HG03103 (cell line): ENCODE measurements at regions not wholly inside any gene's neighbourhood (a gene's known extent, or its start where the extent isn't known, plus 50 kb on each side); places are given as distances from the start of the nearest gene placed in this dataset.

ENCODE experiments used
- ATAC-seq: cut with Tn5 transposase; IDR thresholded peaks from one replicate; pipeline ENCODE4 v1.9.1; 2021; ENCODE audit warnings: low read depth; ENCODE audit not compliant: unreplicated experiment

DNA sequence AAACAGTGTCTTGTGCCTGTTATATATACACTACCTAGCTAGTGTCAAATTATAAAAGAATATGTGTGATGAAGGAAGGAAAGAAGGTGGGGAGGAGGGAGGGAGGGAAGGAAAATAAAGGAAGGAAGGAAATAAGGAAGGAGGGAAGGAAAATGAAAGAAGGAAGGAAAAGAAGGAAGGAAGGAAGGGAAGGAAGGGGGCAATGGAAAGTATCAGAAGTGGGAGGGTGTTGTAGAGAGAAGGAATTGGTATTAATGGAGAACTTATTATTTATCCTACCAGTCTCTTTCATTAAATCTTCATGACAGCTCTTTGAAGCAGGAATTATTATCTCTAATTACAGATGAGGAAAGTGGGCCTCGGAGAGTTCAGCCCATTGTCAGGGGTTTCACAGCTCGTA, 202.4 kb downstream of the SAMD5 start:
- ATAC-seq, result no peak

DNA sequence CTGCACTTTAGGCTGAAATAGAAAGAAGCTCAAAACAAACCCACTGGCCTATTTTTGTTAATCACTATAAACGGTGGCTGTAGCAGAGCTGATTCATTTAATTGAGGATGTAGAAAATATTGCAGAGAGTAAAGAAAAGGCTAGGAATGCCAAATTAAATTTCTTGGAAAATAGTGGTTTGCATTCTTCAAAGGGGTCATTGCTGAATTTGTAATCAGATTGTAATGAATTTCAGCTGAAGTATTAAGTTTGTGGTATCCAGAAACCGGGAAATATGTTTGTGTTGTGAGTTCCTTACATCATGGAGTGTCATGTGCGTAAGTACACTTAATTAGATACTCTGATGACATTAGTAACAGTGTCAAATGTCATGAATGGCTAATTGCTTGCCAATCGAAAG, 203.0 kb downstream of the SAMD5 start:
- no peak for ATAC-seq

DNA sequence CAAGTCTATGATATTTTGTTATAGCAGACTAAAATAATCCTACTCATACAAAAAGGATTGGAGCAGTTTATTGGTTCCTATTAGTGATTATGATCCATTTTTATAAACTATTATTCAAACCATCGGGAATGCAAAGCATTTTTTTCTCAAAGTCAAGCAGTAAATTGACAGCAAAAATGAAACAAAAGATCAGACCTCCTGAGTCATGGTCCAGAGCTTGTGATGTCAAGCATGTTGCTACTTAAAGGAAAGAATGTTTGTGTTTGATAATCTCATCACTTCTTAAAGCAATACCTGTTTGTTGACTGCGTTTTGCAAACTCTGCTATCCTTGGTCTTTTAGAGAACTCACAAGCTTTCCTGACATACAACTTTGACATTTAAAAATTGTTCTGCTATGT, 204.4 kb downstream of the SAMD5 start:
- ATAC-seq, result no peak

DNA sequence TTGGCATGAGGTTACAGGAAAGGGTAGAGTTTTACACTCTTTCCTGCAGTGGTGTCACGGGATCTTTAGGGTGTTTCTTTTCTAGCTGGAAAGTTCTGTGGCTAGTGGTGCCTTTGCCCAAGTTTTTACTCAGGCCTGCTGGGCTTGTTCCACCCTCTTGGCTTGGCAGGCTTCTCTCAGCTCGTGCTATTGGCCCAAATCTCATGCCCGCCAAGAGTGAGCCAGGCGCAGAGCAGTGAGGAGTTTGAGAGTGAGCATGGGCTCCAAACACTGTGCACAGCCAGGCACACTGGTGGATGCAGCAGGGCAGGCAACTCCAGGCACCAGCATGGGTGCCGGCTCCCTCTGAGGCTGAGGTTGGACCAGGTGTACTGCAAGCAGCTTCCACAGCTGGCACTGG, 206.5 kb downstream of the SAMD5 start:
- ATAC-seq, result no peak

DNA sequence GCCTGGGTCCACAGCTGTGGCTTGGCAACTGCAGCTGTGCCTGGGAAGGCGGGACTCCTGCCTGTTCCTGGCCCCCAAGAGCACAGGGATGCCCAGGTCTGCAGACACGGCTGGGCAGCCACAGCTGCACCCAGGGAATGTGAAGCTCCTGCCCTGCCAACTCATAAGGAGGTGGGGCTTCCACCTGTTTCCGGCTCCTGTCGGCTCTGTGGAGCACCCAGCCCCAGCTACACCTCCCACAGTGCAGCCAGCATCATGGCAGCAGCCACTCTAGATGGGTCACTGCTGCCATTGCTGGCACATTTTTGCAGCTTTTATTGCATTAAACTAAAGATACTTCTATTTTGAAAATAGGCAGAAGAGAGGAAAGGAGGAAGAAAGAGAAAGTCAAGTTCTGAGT, 207.9 kb downstream of the SAMD5 start:
- ATAC-seq, result no peak

DNA sequence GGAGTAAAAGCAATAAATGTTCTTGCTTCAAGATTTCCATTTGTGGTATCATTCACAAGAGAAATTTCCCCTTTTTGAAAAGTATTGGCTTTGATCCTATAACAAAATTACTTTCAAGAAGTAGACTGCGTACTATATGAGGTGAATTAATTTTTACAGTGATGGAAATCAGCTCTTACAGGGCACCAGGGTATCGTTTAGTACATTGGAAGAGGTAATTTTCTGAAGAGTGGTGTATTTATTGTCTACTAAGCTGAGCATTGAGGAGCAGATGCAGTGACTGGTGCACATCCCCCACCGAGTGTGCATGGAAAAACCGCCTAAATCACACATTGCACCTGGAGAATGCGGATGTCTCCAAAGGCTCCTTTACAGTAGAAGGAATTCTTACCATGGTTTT, 209.5 kb downstream of the SAMD5 start:
- ATAC-seq, result no peak

DNA sequence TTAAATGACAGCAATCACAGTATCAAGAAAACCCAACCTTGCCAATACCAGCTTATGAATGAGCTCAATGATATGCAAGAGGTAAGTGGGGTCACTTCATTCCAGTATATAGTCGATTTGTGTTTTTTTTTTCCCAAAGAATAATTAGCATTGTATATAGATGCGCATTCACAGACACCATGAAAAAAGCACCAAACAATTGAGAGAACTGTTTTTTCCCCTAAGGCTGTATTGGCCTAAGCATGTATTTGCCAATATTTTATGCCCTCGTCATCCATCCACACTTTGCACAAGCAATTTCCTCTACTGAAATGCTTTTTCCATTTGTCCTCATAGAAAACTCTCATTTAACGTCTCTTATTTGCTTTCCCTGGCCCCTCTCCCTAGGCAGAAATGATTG, 213.7 kb downstream of the SAMD5 start:
- no peak for ATAC-seq

DNA sequence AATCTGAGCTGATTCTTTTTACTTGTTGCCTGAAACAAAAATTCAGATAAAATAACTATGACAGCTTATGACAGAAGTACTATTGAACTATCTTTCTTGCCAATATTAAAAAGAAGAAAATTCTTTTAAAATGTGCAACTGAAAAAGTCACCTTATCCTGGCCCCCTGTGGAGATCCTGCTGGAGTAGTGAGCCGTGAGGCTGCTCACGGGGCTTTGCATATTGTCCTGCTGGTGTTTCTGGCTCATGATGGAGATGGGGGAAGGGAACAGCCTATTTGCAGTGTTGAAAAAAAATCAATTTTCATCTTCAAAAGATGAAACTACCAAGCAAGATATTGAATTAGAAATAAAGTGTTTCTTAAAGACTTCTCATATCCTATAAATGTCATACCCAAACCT, 216.0 kb downstream of the SAMD5 start:
- ATAC-seq, result no peak

DNA sequence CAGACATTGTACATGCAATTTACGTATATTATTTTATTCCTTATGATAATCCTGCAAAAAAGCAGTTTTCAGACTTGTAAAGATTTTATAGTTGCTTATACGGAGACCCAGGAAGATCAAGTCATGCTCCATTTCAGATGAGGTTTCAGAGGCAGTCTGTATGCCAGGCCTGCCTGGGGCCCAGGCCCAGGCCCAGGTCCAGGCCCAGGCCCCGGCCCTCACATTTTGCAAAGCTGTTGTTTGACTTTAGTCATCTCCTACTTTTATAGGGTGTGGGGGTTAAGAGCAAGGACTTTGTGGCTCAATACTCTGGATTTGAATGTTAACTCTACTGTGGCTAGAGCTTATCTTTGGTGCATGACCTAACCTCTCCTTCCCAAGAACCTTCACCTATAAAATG, 217.9 kb downstream of the SAMD5 start:
- no peak for ATAC-seq

DNA sequence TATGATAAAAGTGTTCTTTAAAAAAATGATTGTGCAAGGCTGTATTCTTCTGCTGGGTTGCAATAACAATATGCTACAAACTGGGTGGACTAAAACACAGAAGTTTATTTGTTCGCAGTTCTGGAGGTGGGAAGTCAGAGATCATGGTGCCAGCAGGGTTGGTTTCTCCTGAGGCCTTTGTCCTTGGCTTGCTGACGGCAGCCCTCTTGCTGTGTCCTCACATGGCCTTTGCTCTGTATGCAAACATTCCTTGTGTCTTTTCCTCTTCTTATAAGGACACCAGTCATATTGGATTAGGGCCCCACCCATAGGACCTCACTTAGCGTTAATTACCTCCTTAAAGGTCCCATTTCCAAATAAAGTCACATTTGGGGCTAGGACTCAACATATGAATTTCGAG, 220.4 kb downstream of the SAMD5 start:
- ATAC-seq, result no peak

DNA sequence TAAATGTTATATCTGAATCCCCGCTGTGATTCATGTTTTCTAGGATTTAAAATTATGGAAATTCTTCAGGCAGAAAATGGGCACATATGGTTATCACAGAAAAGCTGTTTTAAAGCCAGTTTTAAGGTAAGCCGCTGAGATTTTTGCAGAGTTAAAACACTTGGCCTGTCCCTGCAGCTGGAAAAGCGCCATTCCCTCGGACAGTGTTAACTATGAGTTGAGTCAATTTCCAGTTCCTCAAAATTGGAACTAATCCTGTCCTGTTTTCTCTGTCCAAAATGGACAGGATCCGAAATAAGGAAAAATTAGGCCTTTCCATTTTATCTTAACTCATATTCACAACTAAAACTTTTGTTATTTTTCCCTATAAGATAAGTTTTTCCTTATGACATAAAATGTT, 225.2 kb downstream of the SAMD5 start:
- ATAC-seq, result no peak

DNA sequence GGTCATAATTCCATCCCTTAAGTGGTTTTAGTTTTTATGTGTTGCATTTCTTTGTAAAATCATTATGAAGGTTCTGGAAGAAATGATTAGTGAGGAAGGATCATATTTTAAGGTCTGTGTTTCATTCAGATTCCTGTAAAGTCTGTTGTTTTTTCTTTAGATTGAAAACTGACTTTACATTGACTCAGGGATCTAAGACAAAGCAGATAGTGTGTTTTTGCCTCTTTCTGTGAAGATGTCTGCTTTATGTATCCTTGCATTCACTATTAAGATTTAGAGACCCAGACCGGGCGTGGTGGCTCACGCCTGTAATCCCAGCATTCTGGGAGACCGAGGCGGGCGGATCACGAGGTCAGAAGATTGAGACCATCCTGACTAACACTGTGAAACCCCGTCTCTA, 225.7 kb downstream of the SAMD5 start:
- ATAC-seq, result no peak

DNA sequence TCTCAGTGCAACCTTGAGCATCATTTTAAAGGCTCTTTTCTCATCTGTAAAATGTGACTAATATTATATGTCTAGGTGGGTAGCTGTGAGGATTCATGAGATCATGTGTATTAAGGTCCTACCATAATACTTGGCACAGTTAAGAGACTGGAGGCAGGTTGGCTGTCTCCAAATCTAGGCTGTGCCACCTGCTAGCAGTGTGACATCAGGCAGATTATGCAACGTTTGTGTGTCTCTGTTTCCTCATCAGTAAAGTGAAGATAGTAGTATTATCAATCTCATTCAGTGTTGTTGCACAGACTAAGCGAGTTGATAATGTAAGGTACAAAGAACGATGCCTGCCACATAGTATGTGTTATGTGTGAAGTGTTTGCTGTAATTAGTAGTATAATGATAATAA, 227.4 kb downstream of the SAMD5 start:
- no peak for ATAC-seq

DNA sequence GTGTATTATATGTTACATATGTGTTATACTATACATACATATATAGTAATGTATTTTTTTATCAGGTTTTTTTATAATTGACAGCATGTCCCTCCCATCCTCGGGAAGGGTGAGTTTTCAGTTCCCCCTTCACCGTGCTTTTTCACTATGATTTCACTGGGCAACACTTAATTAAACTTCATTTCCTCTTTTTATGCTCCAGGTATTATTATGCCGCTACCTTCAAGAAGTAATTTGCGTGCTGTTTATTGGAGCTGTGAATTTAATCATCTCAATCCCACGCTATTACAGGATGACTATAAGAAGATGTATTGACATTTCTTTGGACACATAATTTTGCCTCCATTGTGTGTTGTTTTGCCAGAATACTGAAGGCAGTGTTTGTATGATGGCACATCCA, 228.6 kb downstream of the SAMD5 start:
- no peak for ATAC-seq

DNA sequence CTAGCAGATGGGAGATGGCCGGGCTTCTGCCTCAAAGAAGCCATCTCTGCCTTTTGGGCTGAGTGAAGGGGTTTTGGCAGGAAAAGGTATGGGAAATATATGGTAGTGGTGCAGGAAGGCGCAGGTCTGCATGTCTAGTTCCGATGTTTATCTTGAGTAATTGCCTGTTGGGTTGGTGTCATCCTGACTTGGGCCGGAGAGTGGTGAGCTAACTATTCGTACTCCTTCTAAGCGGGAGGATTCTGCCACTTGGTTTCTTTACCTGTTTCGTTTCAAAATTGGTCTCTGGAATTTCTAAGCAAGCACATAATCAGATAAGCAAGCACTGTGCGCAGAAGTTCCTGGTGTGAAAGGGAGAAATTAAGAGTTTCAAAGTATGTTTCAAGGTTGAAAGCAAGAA, 229.6 kb downstream of the SAMD5 start:
- ATAC-seq, result no peak

DNA sequence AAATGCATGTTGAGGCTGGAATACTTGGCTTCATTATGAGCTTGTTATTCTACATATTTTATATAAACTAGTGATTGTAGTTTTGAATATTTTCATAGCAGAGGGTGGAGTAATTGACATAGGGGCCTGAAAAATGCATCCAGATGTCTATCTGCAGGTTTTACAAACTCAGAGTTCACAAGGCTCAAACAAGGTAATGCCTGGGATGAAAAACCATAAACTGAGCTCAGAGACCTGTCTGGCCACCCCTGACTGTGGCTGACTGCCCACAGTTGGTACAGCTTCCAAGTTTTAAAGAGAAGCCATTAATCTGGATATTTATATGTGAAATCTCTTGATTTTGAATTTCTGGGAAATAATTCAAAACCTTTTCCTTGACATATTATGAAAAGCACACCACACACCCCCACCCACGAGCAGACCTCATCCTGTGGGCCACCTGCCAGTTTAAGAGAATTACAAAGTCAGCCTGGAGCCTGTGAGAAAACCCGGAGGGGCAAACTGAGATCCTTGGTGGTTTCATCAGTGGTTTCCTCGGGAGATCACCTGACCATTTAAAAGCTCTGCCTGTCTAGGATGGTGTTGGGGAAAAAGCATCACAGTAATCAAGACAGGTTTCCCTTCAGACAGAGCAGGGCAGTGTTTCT, 230.1 kb downstream of the SAMD5 start:
- no peak for ATAC-seq

DNA sequence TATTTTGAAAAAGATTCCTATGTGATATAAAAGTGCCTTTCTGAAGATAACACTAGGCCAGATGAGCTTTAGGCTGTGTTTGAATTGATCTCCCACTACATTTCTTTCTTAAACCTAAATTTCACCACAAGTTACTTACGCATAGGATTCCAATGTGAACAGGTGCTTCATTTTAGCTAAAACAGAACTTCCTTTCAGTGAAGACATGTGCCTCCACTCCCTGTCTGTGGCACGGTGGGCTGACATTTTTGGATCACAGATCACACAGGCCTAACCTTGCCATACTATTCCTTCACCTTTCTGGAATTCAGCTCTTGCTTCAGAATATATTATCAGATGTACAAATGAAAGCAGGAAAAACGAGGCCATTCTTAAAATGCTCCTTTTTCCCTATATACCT, 231.8 kb downstream of the SAMD5 start:
- no peak for ATAC-seq

DNA sequence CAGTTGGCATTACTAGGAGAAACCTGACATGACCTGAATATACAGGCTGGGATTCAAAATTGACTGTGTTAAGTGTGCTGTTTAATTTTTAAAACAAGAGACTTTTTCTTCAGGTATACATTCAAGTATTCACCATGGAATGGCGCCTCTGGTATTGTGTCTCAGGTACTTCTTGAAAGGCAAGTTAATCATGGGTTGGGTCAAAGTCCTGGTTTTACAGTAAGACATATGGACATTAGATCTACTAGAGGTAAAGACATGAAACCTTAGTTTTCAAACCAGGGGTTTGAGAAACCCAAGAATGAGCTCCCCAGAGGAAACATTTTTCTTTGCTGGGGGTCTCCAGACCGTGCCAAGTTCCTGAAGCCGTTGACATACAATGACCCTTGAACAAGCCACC, 232.4 kb downstream of the SAMD5 start:
- ATAC-seq, result no peak

DNA sequence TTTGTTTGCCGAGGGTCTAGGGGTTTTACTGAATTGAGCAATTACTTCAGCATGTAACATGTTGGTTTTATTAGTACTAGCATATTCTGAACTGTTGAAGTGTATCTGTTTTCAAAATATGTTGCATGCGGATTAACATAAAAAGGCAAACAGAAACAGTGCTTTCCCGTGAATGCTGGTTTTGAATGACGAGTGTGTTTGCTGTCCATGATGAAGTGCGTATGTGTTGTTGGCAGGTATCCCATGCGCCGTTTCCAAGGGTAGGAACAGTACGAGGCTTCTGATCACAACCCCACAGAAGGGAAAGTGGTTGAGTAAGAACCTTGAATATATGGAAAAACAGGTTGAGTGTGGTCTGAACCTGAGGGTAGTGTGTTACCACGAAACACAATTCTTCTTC, 232.9 kb downstream of the SAMD5 start:
- no peak for ATAC-seq

DNA sequence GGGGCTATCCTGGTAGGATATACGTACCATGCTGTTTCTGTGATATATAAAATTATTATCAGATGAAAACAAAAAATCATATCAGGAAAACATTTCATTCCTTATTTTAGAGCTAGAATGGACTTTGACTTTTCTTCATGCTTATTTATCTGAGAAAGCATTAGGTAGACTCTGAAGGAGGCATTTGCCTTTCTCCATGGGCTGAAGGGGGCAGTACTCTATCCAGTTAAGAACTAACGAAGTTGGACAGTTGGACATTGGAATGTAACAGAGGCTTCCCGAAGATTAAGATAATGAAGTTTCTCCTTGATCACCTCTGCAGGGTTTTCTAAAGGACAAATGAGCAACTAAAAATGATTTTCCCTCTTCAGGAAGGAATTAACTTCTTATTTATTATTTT, 233.9 kb downstream of the SAMD5 start:
- ATAC-seq, result no peak

DNA sequence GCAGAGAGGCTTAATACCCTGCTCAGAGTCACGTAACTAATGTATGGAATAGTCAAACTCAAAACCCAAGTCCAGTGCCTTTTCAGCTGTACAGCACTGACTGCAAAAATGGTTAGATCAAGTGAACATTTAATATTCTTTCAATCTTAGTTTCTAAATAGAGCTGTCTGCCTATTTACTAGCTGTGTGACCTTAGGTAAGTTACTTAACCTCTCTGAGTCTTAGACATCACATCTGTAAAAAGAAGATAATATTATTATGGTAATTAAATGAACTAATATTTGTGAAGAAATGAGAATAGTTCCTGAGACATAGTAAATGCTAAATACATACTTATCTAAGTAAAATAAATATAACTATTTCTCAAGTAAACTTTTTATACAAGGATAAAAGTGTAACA, 235.5 kb downstream of the SAMD5 start:
- no peak for ATAC-seq

DNA sequence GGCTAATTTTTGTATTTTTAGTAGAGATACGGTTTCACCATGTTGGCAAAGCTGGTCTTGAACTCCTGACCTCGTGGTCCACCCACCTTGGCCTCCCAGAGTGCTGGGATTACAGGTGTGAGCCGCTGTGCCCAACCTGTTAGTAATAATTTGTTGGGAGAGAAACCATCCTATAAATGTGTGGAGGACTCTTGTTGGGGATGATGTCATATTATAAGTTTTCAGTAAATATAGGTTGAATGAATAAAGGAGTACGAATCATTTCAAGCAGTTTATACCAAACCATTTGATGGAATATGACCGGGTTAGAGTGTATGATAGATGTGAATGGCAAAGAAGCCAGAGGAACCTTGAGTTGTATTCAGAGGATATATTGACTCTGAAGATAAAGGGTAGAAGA, 240.8 kb downstream of the SAMD5 start:
- ATAC-seq, result no peak

DNA sequence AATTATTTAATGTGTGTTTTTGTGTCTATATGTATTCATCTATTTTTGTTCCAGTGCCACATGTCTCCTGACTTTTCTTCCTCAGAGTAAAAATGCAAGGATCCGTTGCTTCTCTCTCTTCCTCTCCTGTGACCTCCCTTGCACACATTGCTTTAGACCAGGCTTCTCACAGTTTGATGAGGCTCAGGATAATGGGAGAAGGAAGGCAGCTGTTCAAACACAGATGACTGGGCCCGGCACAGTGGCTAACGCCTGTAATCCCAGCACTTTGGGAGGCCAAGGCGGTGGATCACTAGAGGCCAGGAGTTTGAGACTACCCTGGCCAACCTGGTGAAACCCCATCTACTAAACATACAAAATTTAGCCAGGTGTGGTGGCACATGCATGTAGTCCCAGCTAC, 241.9 kb downstream of the SAMD5 start:
- ATAC-seq, result no peak
